Sigmoid colon (tissue), 6 donors: ENCODE measurements at regions not wholly inside any gene's neighbourhood (a gene's known extent, or its start where the extent isn't known, plus 50 kb on each side); places are given as distances from the start of the nearest gene placed in this dataset.

ENCODE experiments used
- DNase-seq: peaks from one replicate; pipeline ENCODE4 v3.0.0-alpha.2; 2019
- H3K27ac ChIP-seq, 4 donors: fragments of 200-600 bp; sonication (generic); one replicate each; pipeline ENCODE4 v1.5.1; 2016 to 2019; ENCODE audit warnings: mild to moderate bottlenecking in 1 of 4
- H3K27me3 ChIP-seq, 3 donors: fragments of 200-600 bp; sonication (generic); one replicate each; pipeline ENCODE4 v1.5.1; 2019; ENCODE audit warnings: mild to moderate bottlenecking in 1 of 3
- H3K36me3 ChIP-seq, 4 donors: fragments of 200-600 bp; sonication (generic); one replicate each; pipeline ENCODE4 v1.5.1; 2016 to 2019
- H3K4me1 ChIP-seq, 4 donors: fragments of 200-600 bp; sonication (generic); one replicate each; pipeline ENCODE4 v1.5.1; 2017 to 2019
- H3K4me3 ChIP-seq, 4 donors: fragments of 200-600 bp; sonication (generic); one replicate each; pipeline ENCODE4 v1.5.1; 2017 to 2019; ENCODE audit warnings: mild to moderate bottlenecking in 2 of 4, moderate library complexity in 1 of 4
- H3K9me3 ChIP-seq, 4 donors: fragments of 200-600 bp in 3 of 4; sonication (generic) in 3 of 4; one replicate each; pipeline versions ENCODE4 v1.5.1 to v1.6.1; 2013 to 2019
- EP300 ChIP-seq, 4 donors: sonication (generic); formaldehyde crosslinking; IDR thresholded peaks; one replicate each; pipeline ENCODE4 v1.6.1; 2017; ENCODE audit warnings: antibody characterized with exemption in 4 of 4
- POLR2A ChIP-seq, 2 donors: fragments of 450-650 bp; IDR thresholded peaks; one replicate each; pipeline ENCODE4 v1.6.1; 2016; ENCODE audit warnings: antibody characterized with exemption in 2 of 2, mild to moderate bottlenecking in 2 of 2, moderate library complexity in 2 of 2
- POLR2AphosphoS5 ChIP-seq, 4 donors: sonication (generic); formaldehyde crosslinking; IDR thresholded peaks; one replicate each; pipeline ENCODE4 v1.6.1; 2017; ENCODE audit warnings: antibody characterized with exemption in 4 of 4
- WGBS, 2 donors: extraction: QIAGEN DNeasy Blood & Tissue Kit; methylation state at CpG; one replicate each; pipeline ENCODE4 v1.1.7; 2013; 5-methylcytosine and 5-hydroxymethylcytosine counted together
- intact Hi-C: fragments of 100-400 bp; cut with DNase I; formaldehyde crosslinking; loops from one replicate; pipeline ENCODE4 v1.15.1; 2023
- TF ChIP-seq, protein P1 (sequence below), 4 experiments: fragments of 450-650 bp in 3 of 4; fragments of 200-600 bp in 1 of 4; IDR thresholded peaks; one replicate each; pipeline ENCODE4 v1.5.1; 2016 to 2019; ENCODE audit warnings: antibody characterized with exemption in 4 of 4, mild to moderate bottlenecking in 3 of 4, moderate library complexity in 2 of 4
- donor health status: healthy with polysubstance abuse.
- donor health status: healthy.

DNA sequence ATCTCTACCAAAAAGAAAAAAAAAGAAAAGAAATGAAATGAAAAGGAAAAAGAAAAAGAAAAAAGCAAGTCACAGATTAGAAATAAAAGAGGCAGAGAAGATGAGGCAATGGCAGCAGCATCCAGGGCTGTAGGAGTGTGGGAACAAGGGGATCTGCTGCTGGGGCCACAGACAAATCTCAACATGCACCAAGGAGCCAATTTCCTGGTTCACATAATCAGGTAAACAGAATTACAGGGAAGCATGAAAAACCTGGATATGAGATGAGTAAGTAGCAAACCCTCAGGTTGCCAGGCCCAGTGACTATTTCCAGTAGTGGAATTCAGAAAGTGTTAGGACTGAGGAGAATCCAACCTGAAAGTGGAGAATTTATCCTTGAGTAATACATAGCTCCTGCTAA is 77.4 kb upstream of the ARHGAP28 start:
- Histone ChIP-seq H3K9me3 (no peaks in the 10 kb centered on the region), H3K4me1 (peaks cover 0 to 10% (median 1%) of the 10 kb centered on the region in 4 donors), H3K27me3 (no peaks in the 10 kb centered on the region), H3K36me3 (no peaks in the 10 kb centered on the region), H3K27ac (no peak overlapping the region), H3K4me3 (no peak overlapping the region)
- TF ChIP-seq, protein P1, sequence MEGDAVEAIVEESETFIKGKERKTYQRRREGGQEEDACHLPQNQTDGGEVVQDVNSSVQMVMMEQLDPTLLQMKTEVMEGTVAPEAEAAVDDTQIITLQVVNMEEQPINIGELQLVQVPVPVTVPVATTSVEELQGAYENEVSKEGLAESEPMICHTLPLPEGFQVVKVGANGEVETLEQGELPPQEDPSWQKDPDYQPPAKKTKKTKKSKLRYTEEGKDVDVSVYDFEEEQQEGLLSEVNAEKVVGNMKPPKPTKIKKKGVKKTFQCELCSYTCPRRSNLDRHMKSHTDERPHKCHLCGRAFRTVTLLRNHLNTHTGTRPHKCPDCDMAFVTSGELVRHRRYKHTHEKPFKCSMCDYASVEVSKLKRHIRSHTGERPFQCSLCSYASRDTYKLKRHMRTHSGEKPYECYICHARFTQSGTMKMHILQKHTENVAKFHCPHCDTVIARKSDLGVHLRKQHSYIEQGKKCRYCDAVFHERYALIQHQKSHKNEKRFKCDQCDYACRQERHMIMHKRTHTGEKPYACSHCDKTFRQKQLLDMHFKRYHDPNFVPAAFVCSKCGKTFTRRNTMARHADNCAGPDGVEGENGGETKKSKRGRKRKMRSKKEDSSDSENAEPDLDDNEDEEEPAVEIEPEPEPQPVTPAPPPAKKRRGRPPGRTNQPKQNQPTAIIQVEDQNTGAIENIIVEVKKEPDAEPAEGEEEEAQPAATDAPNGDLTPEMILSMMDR (IDR thresholded peaks at IDR 0.05): no peak
- no peak for TF ChIP-seq EP300 (IDR thresholded peaks at IDR 0.05)
- TF ChIP-seq POLR2AphosphoS5 (IDR thresholded peaks at IDR 0.05): no peak
- no peak for TF ChIP-seq POLR2A (IDR thresholded peaks at IDR 0.05)
- intact Hi-C loops: no loop called here
- no peak for DNase-seq

DNA sequence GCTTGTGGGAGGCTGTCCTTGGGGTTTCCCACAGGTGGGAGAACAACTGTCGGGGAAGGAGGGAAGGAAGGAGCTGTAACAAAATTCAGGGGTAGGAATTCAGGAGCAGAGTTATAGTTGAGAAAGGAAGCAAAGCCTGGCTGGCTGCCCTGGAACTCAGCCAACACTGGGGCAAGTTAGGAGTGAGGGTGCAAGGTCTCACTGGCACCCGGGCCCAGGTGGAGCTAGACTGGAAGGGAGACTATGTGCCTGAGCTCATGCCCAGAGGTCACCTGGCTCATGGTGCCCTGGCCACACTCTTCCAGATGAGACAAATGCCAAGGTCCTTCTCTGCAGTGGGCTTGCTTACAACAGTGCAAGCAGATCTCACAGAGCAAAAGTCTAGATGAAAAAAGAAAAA is 75.6 kb upstream of the ARHGAP28 start:
- no peak for TF ChIP-seq EP300 (IDR thresholded peaks at IDR 0.05)
- no peak for TF ChIP-seq POLR2AphosphoS5 (IDR thresholded peaks at IDR 0.05)
- no peaks in the 10 kb centered on the region for H3K36me3 ChIP-seq
- DNase-seq: no peak
- no peak overlapping the region for H3K4me3 ChIP-seq
- 49 to 76% methylated on average over 2 of the region's 2 CpGs for WGBS, 2 donors
- H3K4me1 ChIP-seq: peaks cover 0 to 8% (median 0%) of the 10 kb centered on the region in 4 donors
- no peaks in the 10 kb centered on the region for H3K27me3 ChIP-seq
- intact Hi-C loops: no loop called here
- no peaks in the 10 kb centered on the region for H3K9me3 ChIP-seq
- no peak overlapping the region for H3K27ac ChIP-seq

DNA sequence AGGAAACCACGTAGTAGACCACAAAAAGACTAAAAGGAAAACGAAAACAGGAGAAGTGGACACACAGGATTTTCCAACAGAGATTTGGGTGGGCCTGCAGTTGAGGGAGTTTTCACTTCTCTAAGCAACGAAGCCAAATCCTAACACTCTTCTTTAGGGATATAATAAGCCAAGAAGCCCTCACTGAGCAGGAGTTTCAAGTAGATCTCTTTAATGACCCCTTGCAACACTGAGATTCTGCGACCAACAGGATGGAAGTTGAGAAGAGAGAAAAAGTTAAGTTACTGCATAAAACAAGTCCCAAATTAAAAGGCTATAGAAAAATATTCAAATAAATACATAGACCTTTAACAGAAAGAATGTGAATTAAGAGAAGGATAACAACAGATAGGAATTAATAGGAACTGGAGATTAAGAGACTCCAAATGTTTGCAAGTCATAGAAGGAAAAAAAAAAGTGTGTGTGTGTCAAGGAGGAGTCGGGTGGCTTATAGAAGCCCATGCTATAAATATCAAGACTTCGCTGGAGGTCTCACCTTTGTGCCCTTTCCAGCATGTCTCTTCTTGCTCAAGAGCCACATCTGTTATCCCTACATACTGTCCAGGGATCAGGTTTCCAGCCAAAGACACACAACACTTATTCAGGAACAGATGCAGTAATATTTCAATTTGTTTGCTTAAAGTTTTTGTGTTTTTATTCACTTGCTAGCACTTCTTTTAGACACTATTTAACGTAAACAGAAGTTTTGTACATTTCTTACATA is 69.4 kb upstream of the ARHGAP28 start:
- Histone ChIP-seq H3K36me3 (no peaks in the 10 kb centered on the region), H3K27me3 (no peaks in the 10 kb centered on the region), H3K4me1 (no peaks in the 10 kb centered on the region), H3K4me3 (no peak overlapping the region), H3K27ac (no peak overlapping the region), H3K9me3 (no peaks in the 10 kb centered on the region)
- TF ChIP-seq POLR2A (IDR thresholded peaks at IDR 0.05) (no peak), POLR2AphosphoS5 (IDR thresholded peaks at IDR 0.05) (no peak), EP300 (IDR thresholded peaks at IDR 0.05) (no peak)
- TF ChIP-seq, protein P1 (IDR thresholded peaks at IDR 0.05): no peak
- intact Hi-C loops: no loop called here
- 55 to 62% methylated on average over 7 of the region's 7 CpGs for WGBS, 2 donors
- no peak for DNase-seq

DNA sequence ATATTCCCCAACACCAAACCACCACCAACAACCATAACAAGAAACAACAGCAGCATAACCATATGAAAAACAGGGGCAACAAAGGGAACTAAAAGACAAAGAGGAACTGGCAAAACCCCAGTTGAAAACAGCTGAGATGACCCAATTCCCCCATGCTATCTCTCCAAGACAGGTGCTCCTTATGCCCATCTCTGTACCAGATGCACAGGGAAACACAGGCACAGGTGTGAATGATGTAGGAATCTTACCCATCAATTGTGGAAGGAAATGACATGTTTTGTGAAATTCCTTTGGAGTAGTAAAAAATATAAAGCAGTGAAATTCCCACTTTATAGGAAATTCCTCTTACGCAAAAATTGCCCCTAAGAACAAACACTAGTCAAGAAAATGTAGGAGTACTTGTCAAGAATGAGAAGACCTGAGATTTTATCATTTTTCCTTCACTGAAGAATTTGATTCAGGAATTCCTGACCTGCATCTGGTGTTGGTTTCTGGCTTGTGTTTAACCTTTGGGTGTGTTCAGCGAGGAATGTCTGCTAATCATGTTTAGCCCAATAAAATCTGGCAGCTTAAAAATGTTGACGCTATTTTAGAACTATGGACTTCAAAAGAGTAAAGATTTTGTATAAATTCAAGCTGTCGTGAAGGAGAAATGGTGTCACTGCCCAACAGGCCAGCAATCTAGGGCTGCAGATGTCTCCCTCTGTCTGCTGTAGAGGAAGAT is 67.7 kb upstream of the ARHGAP28 start:
- Histone ChIP-seq H3K27ac (no peak overlapping the region), H3K4me3 (no peak overlapping the region), H3K27me3 (no peaks in the 10 kb centered on the region), H3K4me1 (no peaks in the 10 kb centered on the region), H3K36me3 (no peaks in the 10 kb centered on the region), H3K9me3 (no peaks in the 10 kb centered on the region)
- 18 to 55% methylated on average over 4 of the region's 4 CpGs for WGBS, 2 donors
- intact Hi-C loops: no loop called here
- TF ChIP-seq POLR2A (IDR thresholded peaks at IDR 0.05) (no peak), POLR2AphosphoS5 (IDR thresholded peaks at IDR 0.05) (no peak), EP300 (IDR thresholded peaks at IDR 0.05) (no peak)
- TF ChIP-seq, protein P1 (IDR thresholded peaks at IDR 0.05): no peak
- DNase-seq: no peak

DNA sequence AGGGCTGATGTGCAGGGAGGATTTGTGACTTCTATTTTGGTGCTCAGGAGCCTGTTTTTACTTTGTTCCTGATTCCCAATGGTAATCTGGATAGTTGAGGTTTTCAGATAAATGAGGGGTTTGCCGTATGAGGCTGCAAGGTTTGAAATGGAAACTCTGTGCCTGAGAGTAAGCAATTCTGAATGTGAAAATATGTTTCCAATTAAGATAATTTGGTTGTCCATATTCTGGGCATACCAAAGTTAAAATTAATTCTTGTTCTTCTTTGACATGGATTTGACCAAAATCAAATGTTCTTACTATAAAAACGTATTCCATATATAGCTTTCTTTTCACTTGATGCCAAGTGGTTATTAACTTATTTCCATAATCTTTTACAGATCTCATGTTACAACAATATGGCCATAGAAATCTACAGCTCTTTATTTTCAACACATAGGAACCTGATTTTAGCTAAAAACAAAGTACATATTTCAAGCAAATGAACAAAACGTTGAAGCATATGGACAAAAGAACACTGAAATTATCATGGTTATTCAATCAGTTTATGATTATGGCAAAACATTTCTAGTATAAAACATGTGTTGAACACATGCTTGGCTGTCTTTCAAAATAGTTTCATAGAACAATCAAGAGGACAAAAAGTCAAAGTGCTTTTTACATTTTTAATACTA is 63.4 kb upstream of the ARHGAP28 start:
- Histone ChIP-seq H3K9me3 (no peaks in the 10 kb centered on the region), H3K4me3 (no peak overlapping the region), H3K4me1 (no peaks in the 10 kb centered on the region), H3K27me3 (no peaks in the 10 kb centered on the region), H3K36me3 (no peaks in the 10 kb centered on the region), H3K27ac (no peak overlapping the region)
- whole genome bisulfite sequencing, 2 donors: 55 to 83% methylated on average over 3 of the region's 3 CpGs
- no peak for TF ChIP-seq POLR2A (IDR thresholded peaks at IDR 0.05)
- TF ChIP-seq, protein P1 (IDR thresholded peaks at IDR 0.05): no peak
- no peak for TF ChIP-seq EP300 (IDR thresholded peaks at IDR 0.05)
- TF ChIP-seq POLR2AphosphoS5 (IDR thresholded peaks at IDR 0.05): no peak
- no peak for DNase-seq
- intact Hi-C loops: no loop called here
